Activated naive CD4-positive, alpha-beta T cell treated with anti-CD3 and anti-CD28 coated beads, Interleukin-2, amount 50 U/mL, for 24 hours (primary cell): ENCODE measurements at regions not wholly inside any gene's neighbourhood (a gene's known extent, or its start where the extent isn't known, plus 50 kb on each side); places are given as distances from the start of the nearest gene placed in this dataset.

ENCODE experiments used
- H3K27ac Mint-ChIP-seq: one replicate; pipeline ENCODE4 v1.8.0; 2021; ENCODE audit warnings: mild to moderate bottlenecking, mixed read lengths
- H3K27me3 Mint-ChIP-seq: one replicate; pipeline ENCODE4 v1.8.0; 2021; ENCODE audit warnings: mixed read lengths
- H3K36me3 Mint-ChIP-seq: one replicate; pipeline ENCODE4 v1.8.0; 2021; ENCODE audit warnings: mixed read lengths
- H3K4me1 Mint-ChIP-seq: one replicate; pipeline ENCODE4 v1.8.0; 2021; ENCODE audit warnings: mixed read lengths
- H3K4me3 Mint-ChIP-seq: one replicate; pipeline ENCODE4 v1.8.0; 2021; ENCODE audit warnings: mild to moderate bottlenecking, mixed read lengths
- H3K9me3 Mint-ChIP-seq: one replicate; pipeline ENCODE4 v1.8.0; 2021; ENCODE audit warnings: mixed read lengths

DNA sequence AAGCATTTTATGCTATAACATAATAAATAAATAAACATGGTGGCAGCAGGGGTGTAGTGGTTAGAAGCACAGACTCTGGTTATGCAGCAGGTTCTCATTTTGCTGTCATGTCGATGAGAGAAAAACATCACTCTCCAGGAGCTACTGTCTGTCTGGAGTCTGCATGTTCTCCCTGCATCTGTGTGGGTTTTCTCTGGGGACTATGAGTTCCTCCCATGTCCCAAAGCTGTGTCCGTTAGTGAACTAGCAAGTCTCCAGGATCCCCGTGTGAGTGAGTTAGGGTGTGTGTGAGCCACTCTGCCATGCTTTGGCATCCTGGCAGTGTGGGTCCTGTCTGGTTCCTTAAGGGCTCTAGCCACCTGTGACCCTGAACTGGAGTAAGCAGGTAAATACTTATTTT is 585.6 kb upstream of the AGA start:
- Mint-ChIP-seq H3K4me3 (no peak overlapping the region), H3K9me3 (peaks cover 6% of the 10 kb centered on the region), H3K36me3 (no peaks in the 10 kb centered on the region), H3K27ac (no peak overlapping the region), H3K27me3 (no peaks in the 10 kb centered on the region), H3K4me1 (no peaks in the 10 kb centered on the region)

DNA sequence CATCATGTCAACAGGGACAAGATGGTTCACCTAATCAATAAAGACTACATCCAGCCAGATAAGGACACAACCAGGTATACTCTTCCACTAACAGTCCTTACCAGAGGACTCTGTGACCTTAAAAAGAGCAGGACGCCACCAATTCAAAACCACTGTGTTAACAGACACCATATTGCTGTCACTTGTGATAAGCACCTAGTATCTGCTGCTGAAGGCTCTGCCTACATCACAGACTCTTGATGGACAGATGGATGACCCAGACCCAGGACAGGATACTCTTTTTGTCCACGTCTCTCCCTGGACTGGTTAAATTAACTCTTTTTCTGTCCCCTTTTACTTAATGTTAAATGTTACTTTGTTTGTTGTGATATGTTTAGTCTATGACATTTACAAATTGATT is 586.2 kb upstream of the AGA start:
- Mint-ChIP-seq H3K4me1 (no peaks in the 10 kb centered on the region), H3K27ac (no peak overlapping the region), H3K36me3 (no peaks in the 10 kb centered on the region), H3K9me3 (peaks cover 6% of the 10 kb centered on the region), H3K27me3 (no peaks in the 10 kb centered on the region), H3K4me3 (no peak overlapping the region)

DNA sequence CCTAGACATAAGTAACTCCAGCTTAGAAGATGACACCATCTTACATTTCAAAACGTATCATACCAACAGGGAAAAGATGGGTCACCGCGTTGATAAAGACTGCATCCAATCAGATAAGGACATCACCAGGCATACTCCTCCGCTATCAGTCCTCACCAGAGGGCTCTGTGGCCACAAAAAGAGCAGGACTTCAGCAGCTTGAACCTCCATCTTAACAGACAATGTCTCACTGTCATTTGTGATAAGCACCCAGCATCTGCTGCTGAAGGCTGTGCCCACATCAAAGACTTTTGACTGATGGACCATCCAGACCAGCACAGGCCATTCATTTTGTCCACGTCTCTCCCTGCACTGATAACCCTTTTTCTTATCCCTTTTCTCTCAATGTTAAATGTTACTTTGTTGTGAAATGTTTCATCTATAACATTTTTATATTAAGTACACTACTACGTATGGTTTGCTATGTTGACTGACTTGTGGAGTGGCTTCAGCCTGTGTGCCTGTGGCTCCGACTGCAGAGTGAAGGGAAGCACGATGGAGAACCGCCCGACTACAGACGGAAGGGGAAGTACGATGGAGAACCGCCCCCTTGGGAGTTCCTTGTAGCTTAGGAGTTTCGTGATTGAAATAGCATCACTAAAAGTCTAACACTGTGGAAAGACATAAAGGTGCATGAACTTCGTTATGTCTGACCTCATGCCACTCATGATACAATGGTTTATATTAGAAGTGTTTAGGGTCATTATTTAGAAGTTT is 595.4 kb upstream of the AGA start:
- H3K27me3 Mint-ChIP-seq, result no peaks in the 10 kb centered on the region
- no peak overlapping the region for H3K4me3 Mint-ChIP-seq
- H3K27ac Mint-ChIP-seq, result no peak overlapping the region
- H3K4me1 Mint-ChIP-seq, result no peaks in the 10 kb centered on the region
- no peaks in the 10 kb centered on the region for H3K36me3 Mint-ChIP-seq
- H3K9me3 Mint-ChIP-seq, result peaks cover under 1% of the 10 kb centered on the region

DNA sequence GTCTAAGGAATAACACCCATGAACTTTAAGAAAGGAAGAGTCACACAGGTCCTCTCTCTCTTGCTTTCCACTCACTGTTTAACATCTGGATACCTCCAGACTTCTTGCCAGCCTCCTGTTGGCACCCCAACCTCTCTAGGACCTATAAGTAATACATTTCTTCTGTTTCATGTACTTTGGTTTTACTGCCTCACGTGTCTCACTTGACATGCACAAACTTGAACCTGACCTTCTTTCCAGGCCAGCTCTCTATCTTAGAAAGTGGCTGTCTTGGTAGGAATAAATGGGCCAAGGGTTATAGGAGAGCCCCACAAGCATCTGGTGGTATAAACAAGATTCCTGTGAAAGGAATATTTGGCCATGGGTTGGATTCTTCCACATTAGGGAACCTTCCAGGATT is 614.8 kb upstream of the AGA start:
- H3K4me3 Mint-ChIP-seq, result no peak overlapping the region
- H3K9me3 Mint-ChIP-seq, result peaks cover 1% of the 10 kb centered on the region
- H3K4me1 Mint-ChIP-seq, result no peaks in the 10 kb centered on the region
- no peak overlapping the region for H3K27ac Mint-ChIP-seq
- no peaks in the 10 kb centered on the region for H3K27me3 Mint-ChIP-seq
- no peaks in the 10 kb centered on the region for H3K36me3 Mint-ChIP-seq

DNA sequence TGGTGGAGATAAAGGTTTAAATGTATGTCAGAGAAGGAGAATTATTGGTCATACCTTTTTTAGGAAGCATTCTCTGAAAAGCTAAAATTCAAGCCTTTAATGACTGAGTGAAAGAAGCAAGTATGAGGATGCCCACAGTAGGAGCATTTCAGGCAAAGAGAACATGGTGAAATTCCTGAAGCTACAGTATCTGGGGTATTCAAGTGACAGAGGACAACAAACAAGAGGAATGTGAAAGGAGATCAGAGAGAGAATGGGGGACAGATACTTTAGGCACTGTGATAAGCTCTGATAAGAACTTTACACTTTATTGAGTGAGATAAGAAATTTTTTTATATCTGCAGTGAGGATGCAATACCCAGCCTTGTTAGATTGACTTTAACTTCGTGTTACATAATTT is 621.3 kb upstream of the AGA start:
- Mint-ChIP-seq H3K36me3 (no peaks in the 10 kb centered on the region), H3K27me3 (no peaks in the 10 kb centered on the region), H3K9me3 (no peaks in the 10 kb centered on the region), H3K4me3 (no peak overlapping the region), H3K4me1 (no peaks in the 10 kb centered on the region), H3K27ac (no peak overlapping the region)

DNA sequence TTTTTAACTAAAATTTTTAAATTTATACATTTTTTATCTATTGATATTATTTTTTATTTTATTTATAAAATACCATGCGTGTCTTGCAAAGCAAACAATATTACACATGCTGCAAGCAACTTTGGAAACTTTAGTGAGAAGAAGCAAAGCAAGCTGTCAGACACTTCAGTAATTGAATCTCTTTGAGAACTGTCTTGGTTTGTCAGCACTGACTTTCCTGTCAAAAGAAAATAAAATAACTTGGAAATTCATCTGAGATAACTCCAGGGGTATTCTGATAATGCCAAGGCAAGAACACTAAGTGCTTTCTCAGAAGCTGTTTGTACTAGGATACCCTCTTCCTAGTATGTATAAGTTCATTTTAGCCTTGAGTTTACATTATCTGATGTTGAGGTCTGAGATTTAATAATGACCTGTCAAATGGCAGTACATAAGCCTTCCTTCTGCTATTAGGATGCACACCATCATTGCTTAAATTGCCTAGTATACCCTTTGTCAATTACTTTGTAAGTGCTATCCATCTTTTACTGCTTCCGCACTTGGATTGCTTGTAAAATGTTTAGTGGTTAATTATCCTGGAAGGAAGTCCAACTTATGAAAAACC is 624.2 kb upstream of the AGA start:
- no peak overlapping the region for H3K27ac Mint-ChIP-seq
- no peaks in the 10 kb centered on the region for H3K27me3 Mint-ChIP-seq
- H3K4me1 Mint-ChIP-seq, result no peaks in the 10 kb centered on the region
- no peaks in the 10 kb centered on the region for H3K9me3 Mint-ChIP-seq
- H3K36me3 Mint-ChIP-seq, result no peaks in the 10 kb centered on the region
- H3K4me3 Mint-ChIP-seq, result no peak overlapping the region

DNA sequence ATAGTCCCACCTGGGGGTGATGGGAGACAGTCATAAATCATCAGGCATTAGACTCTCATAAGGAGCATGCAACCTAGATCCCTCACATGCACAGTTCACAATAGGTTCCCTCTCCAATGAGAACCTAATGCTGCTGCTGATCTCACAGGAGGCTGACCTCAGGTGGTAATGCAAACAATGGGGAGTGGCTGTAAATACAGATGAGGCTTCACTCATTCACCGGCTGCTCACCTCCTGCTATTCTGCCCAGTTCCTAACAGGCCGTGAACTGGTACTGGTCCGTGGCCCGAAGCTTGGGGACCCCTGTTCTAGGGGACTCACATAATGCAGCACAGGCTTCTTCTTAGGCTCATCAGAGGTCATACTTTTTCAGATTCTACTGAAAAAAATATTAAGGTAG is 625.9 kb upstream of the AGA start:
- Mint-ChIP-seq H3K4me3 (no peak overlapping the region), H3K27me3 (no peaks in the 10 kb centered on the region), H3K4me1 (no peaks in the 10 kb centered on the region), H3K9me3 (no peaks in the 10 kb centered on the region), H3K36me3 (no peaks in the 10 kb centered on the region), H3K27ac (no peak overlapping the region)

DNA sequence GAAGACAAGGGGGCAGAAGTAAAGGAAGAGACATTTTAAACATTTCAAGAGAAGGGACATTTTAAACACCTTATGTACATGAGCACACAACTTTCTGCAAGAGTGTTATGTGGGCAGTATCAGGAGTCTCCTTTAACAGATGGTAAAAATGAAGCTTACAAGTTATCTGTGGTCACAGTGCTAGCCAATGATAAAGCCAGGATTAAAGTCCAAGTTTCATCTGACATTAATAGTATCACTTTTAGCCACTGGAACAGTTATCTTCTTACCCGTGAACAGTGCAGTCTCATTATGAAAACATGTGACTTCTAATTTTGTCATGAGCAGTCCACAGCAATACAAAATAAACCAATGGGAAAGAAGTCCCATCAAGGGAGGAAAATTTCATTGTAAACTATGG is 627.9 kb upstream of the AGA start:
- H3K27ac Mint-ChIP-seq, result no peak overlapping the region
- H3K4me3 Mint-ChIP-seq, result no peak overlapping the region
- H3K9me3 Mint-ChIP-seq, result no peaks in the 10 kb centered on the region
- H3K27me3 Mint-ChIP-seq, result no peaks in the 10 kb centered on the region
- H3K36me3 Mint-ChIP-seq, result no peaks in the 10 kb centered on the region
- no peaks in the 10 kb centered on the region for H3K4me1 Mint-ChIP-seq

DNA sequence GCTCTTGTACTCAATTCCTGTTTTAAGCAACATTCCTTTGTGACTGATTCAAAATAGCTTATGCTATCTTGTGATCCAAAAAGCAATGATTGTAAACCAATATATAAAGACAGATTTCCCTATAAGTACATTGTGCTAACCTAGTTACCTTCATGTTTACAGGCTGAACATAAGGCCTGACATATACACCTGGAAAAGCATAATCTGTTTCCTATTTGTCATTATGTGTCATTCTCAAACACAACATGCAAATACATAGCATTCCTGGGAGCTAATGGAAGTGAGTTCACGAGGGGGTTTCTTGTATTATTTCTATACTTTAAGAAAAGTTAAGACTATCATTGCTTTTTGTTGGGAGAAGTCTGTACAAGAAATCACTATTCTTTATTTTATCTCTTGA is 638.1 kb upstream of the AGA start:
- H3K27me3 Mint-ChIP-seq, result no peaks in the 10 kb centered on the region

DNA sequence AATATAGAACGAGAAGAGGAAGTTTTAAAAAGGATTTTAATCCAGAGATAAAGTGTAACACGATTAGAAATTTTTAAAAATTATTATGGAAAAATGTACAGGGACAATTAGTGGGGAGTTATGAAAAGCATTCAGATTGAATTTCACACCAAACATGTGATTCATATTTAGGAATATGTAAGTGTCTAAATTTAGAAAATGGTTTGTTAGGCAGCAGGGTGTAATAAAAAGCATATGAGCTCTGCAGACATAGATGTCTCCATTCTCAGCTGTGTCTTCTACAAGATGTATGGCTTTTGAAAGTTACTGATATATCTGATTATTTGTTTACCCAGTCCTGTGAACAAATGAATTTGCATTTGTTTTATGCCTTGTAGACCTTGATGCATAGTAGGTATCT is 638.9 kb upstream of the AGA start:
- no peak overlapping the region for H3K27ac Mint-ChIP-seq
- no peaks in the 10 kb centered on the region for H3K27me3 Mint-ChIP-seq
- no peak overlapping the region for H3K4me3 Mint-ChIP-seq
- peaks cover 4% of the 10 kb centered on the region for H3K9me3 Mint-ChIP-seq
- no peaks in the 10 kb centered on the region for H3K36me3 Mint-ChIP-seq
- no peaks in the 10 kb centered on the region for H3K4me1 Mint-ChIP-seq

More for the DNA sequence above, 638.1 kb upstream of the AGA start:
- Mint-ChIP-seq H3K36me3 (no peaks in the 10 kb centered on the region), H3K4me3 (no peak overlapping the region), H3K4me1 (no peaks in the 10 kb centered on the region), H3K9me3 (peaks cover 4% of the 10 kb centered on the region), H3K27ac (no peak overlapping the region)

DNA sequence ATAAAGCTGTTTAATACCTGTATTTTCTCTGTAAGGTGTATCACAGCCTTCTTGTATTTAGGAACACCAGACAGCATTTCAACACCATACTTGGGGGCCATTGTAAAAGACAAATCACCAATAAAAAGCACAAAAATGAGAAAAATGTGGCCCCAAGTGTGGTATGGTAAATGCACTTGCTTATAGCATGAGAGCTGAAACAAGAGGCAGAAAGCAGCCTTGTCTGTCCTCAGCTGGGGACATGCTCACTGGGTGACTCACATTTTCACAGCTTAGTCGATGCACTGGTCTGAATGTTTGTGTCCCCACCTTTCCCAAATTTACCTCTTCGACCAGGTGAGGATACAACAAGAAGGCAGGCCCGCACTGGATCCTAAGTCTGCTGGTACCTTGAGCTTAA is 639.7 kb upstream of the AGA start:
- no peaks in the 10 kb centered on the region for H3K4me1 Mint-ChIP-seq
- H3K9me3 Mint-ChIP-seq, result peaks cover 4% of the 10 kb centered on the region

DNA sequence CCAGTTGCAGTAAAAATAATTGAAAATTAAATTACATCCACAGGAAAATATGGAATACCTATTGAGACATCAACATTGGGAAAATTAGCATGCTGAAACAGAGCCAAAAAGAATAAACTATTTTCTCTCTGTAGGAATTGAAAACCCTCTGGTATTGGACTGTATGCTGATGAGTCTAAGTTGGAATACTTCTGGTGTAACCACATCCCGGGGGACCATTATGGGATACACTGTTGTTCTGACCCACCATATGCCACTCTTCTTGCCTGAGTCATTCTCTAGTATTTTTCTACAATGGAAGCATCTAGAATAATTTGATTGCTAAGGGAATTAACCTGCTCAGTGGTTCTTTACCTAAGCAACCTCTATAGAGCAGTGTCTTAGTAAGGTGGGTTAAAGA is 640.7 kb upstream of the AGA start:
- H3K4me1 Mint-ChIP-seq, result no peaks in the 10 kb centered on the region
- no peaks in the 10 kb centered on the region for H3K36me3 Mint-ChIP-seq
- peaks cover 4% of the 10 kb centered on the region for H3K9me3 Mint-ChIP-seq
- no peaks in the 10 kb centered on the region for H3K27me3 Mint-ChIP-seq
- H3K4me3 Mint-ChIP-seq, result no peak overlapping the region
- H3K27ac Mint-ChIP-seq, result no peak overlapping the region

More for the DNA sequence above, 639.7 kb upstream of the AGA start:
- H3K27me3 Mint-ChIP-seq, result no peaks in the 10 kb centered on the region
- H3K4me3 Mint-ChIP-seq, result no peak overlapping the region
- H3K36me3 Mint-ChIP-seq, result no peaks in the 10 kb centered on the region
- H3K27ac Mint-ChIP-seq, result no peak overlapping the region

DNA sequence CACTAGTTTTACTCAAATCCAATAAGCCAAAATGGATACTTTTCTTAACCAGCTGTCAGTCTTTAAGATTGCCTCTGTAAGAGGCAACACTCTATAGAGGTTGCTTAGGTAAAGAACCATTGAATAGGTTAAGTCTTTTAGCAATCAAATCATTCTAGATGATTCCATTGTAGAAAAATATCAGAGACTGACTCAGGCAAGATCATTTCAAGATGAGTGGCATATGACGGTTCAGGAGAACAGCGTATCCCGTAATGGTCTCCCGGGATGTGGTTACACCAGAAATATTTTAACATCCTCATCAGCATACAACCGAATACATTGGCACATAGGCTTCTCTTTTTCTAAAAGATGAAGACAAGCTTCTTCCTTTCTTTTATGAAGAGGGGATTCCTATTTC is 641.7 kb upstream of the AGA start:
- Mint-ChIP-seq H3K4me1 (no peaks in the 10 kb centered on the region), H3K4me3 (no peak overlapping the region), H3K27me3 (no peaks in the 10 kb centered on the region), H3K9me3 (peaks cover 4% of the 10 kb centered on the region), H3K36me3 (no peaks in the 10 kb centered on the region), H3K27ac (no peak overlapping the region)

DNA sequence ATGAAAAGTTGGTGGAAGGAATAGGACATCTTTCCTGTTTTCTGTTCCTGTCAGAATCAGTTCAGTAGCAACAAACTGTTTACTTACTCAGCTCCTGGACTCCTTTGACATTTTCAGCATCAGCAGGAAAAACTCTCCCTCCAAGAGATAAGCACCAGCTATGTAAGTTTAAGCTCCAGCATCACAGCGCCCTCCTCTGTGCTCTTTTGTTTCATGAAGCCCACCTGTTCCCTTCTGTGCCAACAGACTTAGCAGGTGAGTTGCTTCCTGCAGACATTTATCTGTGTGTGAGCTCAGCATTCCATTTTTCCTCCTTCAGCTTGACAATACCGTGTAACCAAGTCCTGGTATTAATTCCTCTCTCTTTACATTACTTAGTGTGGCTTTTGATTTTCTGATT is 644.1 kb upstream of the AGA start:
- Mint-ChIP-seq H3K9me3 (peaks cover 4% of the 10 kb centered on the region), H3K36me3 (no peaks in the 10 kb centered on the region), H3K27me3 (no peaks in the 10 kb centered on the region), H3K4me1 (no peaks in the 10 kb centered on the region), H3K27ac (no peak overlapping the region), H3K4me3 (no peak overlapping the region)

DNA sequence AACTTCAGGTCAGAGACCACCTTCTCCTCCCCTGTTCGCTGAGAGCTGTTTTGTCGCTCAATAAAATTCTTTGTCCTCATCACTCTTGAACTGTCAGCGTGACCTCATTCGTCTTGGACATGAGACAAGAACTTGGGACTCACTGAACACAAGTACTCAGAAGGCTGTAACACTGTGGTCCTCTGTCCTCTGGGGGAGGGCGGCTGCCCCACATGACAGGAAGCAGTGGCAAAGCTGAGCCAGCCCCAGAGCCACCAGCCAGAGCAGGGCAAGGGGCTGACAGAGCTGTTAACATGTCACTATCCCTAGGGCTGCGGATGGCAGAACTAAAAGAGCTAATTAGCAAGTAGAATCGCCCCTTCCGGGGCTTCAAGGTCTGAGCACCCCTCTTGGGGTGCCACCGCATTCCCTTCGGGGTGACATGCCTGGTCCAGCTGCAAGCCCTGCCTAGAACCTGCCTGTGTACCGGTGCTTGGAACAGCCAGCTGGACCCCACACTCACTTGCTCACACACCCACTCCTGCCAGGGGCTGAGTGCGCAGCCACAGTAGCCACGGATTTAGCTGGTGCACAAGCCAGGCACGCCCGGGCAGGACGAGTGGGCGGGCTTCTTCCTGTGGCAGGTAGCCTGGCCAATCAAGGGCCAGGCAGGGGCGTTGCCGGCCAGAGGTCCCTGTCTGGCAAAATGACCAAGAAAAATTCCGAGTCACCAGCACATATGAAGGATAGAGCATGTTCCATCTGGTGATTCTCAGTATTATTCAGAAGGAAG is 648.6 kb upstream of the AGA start:
- Mint-ChIP-seq H3K27me3 (no peaks in the 10 kb centered on the region), H3K36me3 (no peaks in the 10 kb centered on the region), H3K4me1 (no peaks in the 10 kb centered on the region), H3K4me3 (no peak overlapping the region), H3K9me3 (no peaks in the 10 kb centered on the region), H3K27ac (no peak overlapping the region)

DNA sequence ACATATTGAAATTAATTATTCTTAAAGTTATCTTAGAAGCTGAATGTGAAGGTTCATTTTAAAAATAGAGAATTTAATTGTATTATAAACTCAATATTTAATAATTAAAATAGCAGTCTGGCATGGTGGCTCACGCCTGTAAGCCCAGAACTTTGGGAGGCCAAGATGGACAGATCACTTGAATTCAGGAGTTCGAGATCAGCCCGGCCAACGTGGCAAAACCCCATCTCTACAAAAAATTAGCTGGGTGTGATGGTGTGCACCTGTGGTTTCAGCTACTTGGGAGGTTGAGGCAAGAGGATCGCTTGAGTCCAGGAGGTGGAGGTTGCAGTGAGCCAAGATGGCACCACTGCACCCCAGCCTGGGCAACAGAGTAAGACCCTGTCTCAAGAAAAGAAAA is 659.9 kb upstream of the AGA start:
- H3K4me1 Mint-ChIP-seq, result no peaks in the 10 kb centered on the region
- peaks cover 10% of the 10 kb centered on the region for H3K9me3 Mint-ChIP-seq
- no peak overlapping the region for H3K27ac Mint-ChIP-seq
- no peak overlapping the region for H3K4me3 Mint-ChIP-seq
- H3K27me3 Mint-ChIP-seq, result no peaks in the 10 kb centered on the region
- no peaks in the 10 kb centered on the region for H3K36me3 Mint-ChIP-seq
